Naive thymus-derived CD4-positive, alpha-beta T cell (primary cell): ENCODE measurements at regions not wholly inside any gene's neighbourhood (a gene's known extent, or its start where the extent isn't known, plus 50 kb on each side); places are given as distances from the start of the nearest gene placed in this dataset.

Experiments
- ATAC-seq: fragments of 150-1000 bp; cut with Tn5 transposase; 2 replicates; pipeline ENCODE4 v1.10.0; 2021; ENCODE audit warnings: mild to moderate bottlenecking, moderate library complexity
- CTCF ChIA-PET: fragments of 350-600 bp; sonication (Branson Sonifier 250); formaldehyde crosslinking; loops from one replicate; lab custom pipeline; 2021; ENCODE audit warnings: antibody characterized with exemption; lab: Charles Lee
- POLR2A ChIA-PET: fragments of 350-600 bp; sonication (Branson Sonifier 250); formaldehyde crosslinking; loops from one replicate; lab custom pipeline; 2021; ENCODE audit warnings: antibody characterized with exemption, inconsistent platforms; lab: Charles Lee
- DNase-seq, 9 donors: peaks; one replicate each; pipeline versions ENCODE4 v3.0.0 to v3.0.0-alpha.2; 2020 to 2022; ENCODE audit warnings: mixed read lengths in 1 of 9
- H3K27ac ChIP-seq: one replicate; pipeline ENCODE4 v1.7.0; 2013; ENCODE audit warnings: mild to moderate bottlenecking, low read depth, low read length, moderate library complexity
- H3K27me3 ChIP-seq, 2 donors: one replicate each; pipeline ENCODE4 v1.7.0; 2013; ENCODE audit warnings: low read length in 2 of 2, mild to moderate bottlenecking in 2 of 2, moderate library complexity in 2 of 2; ENCODE audit not compliant: control insufficient read depth in 2 of 2, insufficient read depth in 2 of 2
- H3K36me3 ChIP-seq, 3 experiments: 1 replicate in 2 of 3; 2 replicates in 1 of 3; pipeline ENCODE4 v1.7.0; 2013; ENCODE audit warnings: low read length in 3 of 3, mild to moderate bottlenecking in 3 of 3, moderate library complexity in 1 of 3; ENCODE audit not compliant: insufficient read depth in 3 of 3, control insufficient read depth in 2 of 3
- H3K4me1 ChIP-seq, 2 donors: one replicate each; pipeline ENCODE4 v1.7.0; 2013; ENCODE audit warnings: low read length in 2 of 2, mild to moderate bottlenecking in 2 of 2, moderate library complexity in 1 of 2; ENCODE audit not compliant: control insufficient read depth in 2 of 2, insufficient read depth in 2 of 2
- H3K4me3 ChIP-seq: 2 replicates; pipeline ENCODE4 v1.7.0; 2013; ENCODE audit warnings: mild to moderate bottlenecking, low read length
- H3K9me3 ChIP-seq, 3 experiments: 1 replicate in 2 of 3; 2 replicates in 1 of 3; pipeline ENCODE4 v1.7.0; 2013; ENCODE audit warnings: low read length in 3 of 3; ENCODE audit not compliant: control insufficient read depth in 2 of 3
- H3K27ac Mint-ChIP-seq, 9 donors: one replicate each; pipeline ENCODE4 v1.8.0; 2020 to 2022; ENCODE audit warnings: mixed read lengths in 9 of 9, mild to moderate bottlenecking in 8 of 9, moderate library complexity in 5 of 9, inconsistent platforms in 2 of 9
- H3K27me3 Mint-ChIP-seq, 5 donors: one replicate each; pipeline ENCODE4 v1.8.0; 2021 to 2022; ENCODE audit warnings: mixed read lengths in 5 of 5, mild to moderate bottlenecking in 1 of 5
- H3K36me3 Mint-ChIP-seq, 5 donors: one replicate each; pipeline ENCODE4 v1.8.0; 2020 to 2022; ENCODE audit warnings: mixed read lengths in 5 of 5, mild to moderate bottlenecking in 3 of 5, inconsistent platforms in 1 of 5
- H3K4me1 Mint-ChIP-seq, 7 donors: one replicate each; pipeline ENCODE4 v1.8.0; 2020 to 2022; ENCODE audit warnings: mixed read lengths in 7 of 7, mild to moderate bottlenecking in 3 of 7, inconsistent platforms in 1 of 7
- H3K4me3 Mint-ChIP-seq, 10 donors: one replicate each; pipeline ENCODE4 v1.8.0; 2020 to 2022; ENCODE audit warnings: mild to moderate bottlenecking in 10 of 10, mixed read lengths in 10 of 10, moderate library complexity in 6 of 10, inconsistent platforms in 2 of 10
- H3K9me3 Mint-ChIP-seq, 11 donors: one replicate each; pipeline ENCODE4 v1.8.0; 2020 to 2022; ENCODE audit warnings: mixed read lengths in 11 of 11, mild to moderate bottlenecking in 4 of 11, inconsistent platforms in 1 of 11, moderate library complexity in 1 of 11
- intact Hi-C, 2 donors: fragments of 100-400 bp; cut with micrococcal nuclease; formaldehyde crosslinking; loops; one replicate each; pipeline ENCODE4 v1.15.1; 2023

DNA sequence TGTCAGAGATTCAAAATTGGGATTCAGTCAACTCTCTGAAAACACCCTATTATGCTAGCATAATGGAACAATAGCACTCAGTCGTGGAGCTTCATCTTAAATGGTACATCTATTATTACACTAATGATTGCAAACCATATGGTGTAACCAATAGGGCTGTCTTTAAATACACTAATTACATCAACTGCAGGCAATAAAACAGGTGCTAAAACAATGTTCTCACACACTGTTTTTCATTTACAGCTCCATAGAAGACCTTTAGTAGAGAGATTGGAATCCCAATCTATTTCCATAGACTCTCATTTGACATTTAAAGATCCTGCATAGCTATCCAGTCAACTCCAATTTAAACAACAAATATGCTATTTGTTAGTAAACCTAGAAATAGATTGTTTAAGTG lies 1917.4 kb downstream of the OLFM4 start:
- H3K4me3 Mint-ChIP-seq, result no peak overlapping the region
- H3K27ac Mint-ChIP-seq, result no peak overlapping the region
- H3K27me3 Mint-ChIP-seq, result no peaks in the 10 kb centered on the region
- Histone ChIP-seq H3K4me1 (no peaks in the 10 kb centered on the region), H3K36me3 (no peaks in the 10 kb centered on the region), H3K4me3 (no peak overlapping the region), H3K27me3 (no peaks in the 10 kb centered on the region), H3K27ac (no peak overlapping the region), H3K9me3 (peaks cover 0 to 4% (median 0%) of the 10 kb centered on the region in 3 experiments)
- H3K4me1 Mint-ChIP-seq, result peaks cover 0 to 2% (median 0%) of the 10 kb centered on the region in 7 donors
- DNase-seq, result no peak
- intact Hi-C loops, result no loop called here
- ATAC-seq, result no peak
- peaks cover 0 to 24% (median 6%) of the 10 kb centered on the region in 11 donors for H3K9me3 Mint-ChIP-seq
- ChIA-PET POLR2A (no interaction called here), CTCF (no interaction called here)
- no peaks in the 10 kb centered on the region for H3K36me3 Mint-ChIP-seq

GRCh38 chr13:54949735-54950134 lies 1921.1 kb downstream of the OLFM4 start:
- H3K4me1 Mint-ChIP-seq, result peaks cover 0 to 2% (median 0%) of the 10 kb centered on the region in 7 donors
- H3K4me3 Mint-ChIP-seq, result no peak overlapping the region
- H3K36me3 Mint-ChIP-seq, result no peaks in the 10 kb centered on the region
- H3K27ac Mint-ChIP-seq, result no peak overlapping the region
- Histone ChIP-seq H3K4me3 (no peak overlapping the region), H3K9me3 (peaks cover 0 to 4% (median 0%) of the 10 kb centered on the region in 3 experiments), H3K36me3 (no peaks in the 10 kb centered on the region), H3K4me1 (no peaks in the 10 kb centered on the region), H3K27me3 (no peaks in the 10 kb centered on the region), H3K27ac (no peak overlapping the region)
- peaks cover 0 to 17% (median 6%) of the 10 kb centered on the region in 11 donors for H3K9me3 Mint-ChIP-seq
- POLR2A ChIA-PET, result no interaction called here
- H3K27me3 Mint-ChIP-seq, result no peaks in the 10 kb centered on the region
- DNase-seq, result no peak
- intact Hi-C loops, result no loop called here
- no peak for ATAC-seq
- CTCF ChIA-PET, result no interaction called here

GRCh38 chr13:54950546-54950945 lies 1921.9 kb downstream of the OLFM4 start:
- Histone ChIP-seq H3K27ac (no peak overlapping the region), H3K9me3 (peaks cover 0 to 4% (median 0%) of the 10 kb centered on the region in 3 experiments), H3K36me3 (no peaks in the 10 kb centered on the region), H3K4me3 (no peak overlapping the region), H3K27me3 (no peaks in the 10 kb centered on the region), H3K4me1 (no peaks in the 10 kb centered on the region)
- ChIA-PET CTCF (no interaction called here), POLR2A (no interaction called here)
- Mint-ChIP-seq H3K4me1 (peaks cover 0 to 2% (median 0%) of the 10 kb centered on the region in 7 donors), H3K27me3 (no peaks in the 10 kb centered on the region), H3K4me3 (no peak overlapping the region), H3K27ac (no peak overlapping the region), H3K9me3 (peaks cover 3 to 15% (median 6%) of the 10 kb centered on the region in 11 donors), H3K36me3 (no peaks in the 10 kb centered on the region)
- intact Hi-C loops, result no loop called here
- DNase-seq, result no peak
- ATAC-seq, result no peak

DNA sequence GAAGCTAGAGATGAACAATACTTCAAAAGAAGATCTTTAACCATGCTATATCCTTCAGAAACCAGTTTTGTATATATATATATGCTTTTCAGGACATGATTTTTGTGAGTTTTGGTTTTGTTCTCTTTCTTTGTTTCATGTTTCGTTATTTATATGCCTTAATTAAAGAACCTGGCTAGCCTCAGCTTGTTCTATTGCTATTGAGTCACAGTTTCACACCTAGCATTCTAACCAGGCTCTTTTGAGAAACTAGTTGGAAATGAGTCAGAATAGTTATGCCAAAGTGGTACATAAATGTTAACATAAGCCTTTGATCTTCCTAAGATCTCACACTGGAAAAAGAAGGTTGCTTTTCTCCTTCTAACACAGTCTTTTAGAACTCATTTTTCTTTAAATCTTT lies 1925.2 kb downstream of the OLFM4 start:
- H3K4me1 Mint-ChIP-seq, result no peaks in the 10 kb centered on the region
- intact Hi-C loops, result no loop called here
- peaks cover 2 to 25% (median 8%) of the 10 kb centered on the region in 11 donors for H3K9me3 Mint-ChIP-seq
- ATAC-seq (no peak), DNase-seq (no peak)
- Histone ChIP-seq H3K27me3 (no peaks in the 10 kb centered on the region), H3K4me3 (no peak overlapping the region), H3K4me1 (no peaks in the 10 kb centered on the region), H3K27ac (no peak overlapping the region), H3K36me3 (no peaks in the 10 kb centered on the region), H3K9me3 (peaks cover 0 to 4% (median 0%) of the 10 kb centered on the region in 3 experiments)
- no peaks in the 10 kb centered on the region for H3K27me3 Mint-ChIP-seq
- CTCF ChIA-PET, result no interaction called here
- H3K36me3 Mint-ChIP-seq, result no peaks in the 10 kb centered on the region
- H3K4me3 Mint-ChIP-seq, result no peak overlapping the region
- POLR2A ChIA-PET, result no interaction called here
- no peak overlapping the region for H3K27ac Mint-ChIP-seq

GRCh38 chr13:54958781-54959180 lies 1930.2 kb downstream of the OLFM4 start:
- intact Hi-C loops, result no loop called here
- Mint-ChIP-seq H3K9me3 (peaks cover 6 to 36% (median 12%) of the 10 kb centered on the region in 11 donors), H3K4me3 (no peak overlapping the region), H3K27ac (no peak overlapping the region), H3K36me3 (peaks cover 0 to 3% (median 0%) of the 10 kb centered on the region in 5 donors), H3K27me3 (no peaks in the 10 kb centered on the region), H3K4me1 (no peaks in the 10 kb centered on the region)
- Histone ChIP-seq H3K27ac (no peak overlapping the region), H3K27me3 (no peaks in the 10 kb centered on the region), H3K4me3 (no peak overlapping the region), H3K4me1 (no peaks in the 10 kb centered on the region), H3K9me3 (no peaks in the 10 kb centered on the region), H3K36me3 (no peaks in the 10 kb centered on the region)
- DNase-seq, result no peak
- ATAC-seq, result no peak
- POLR2A ChIA-PET, result no interaction called here
- CTCF ChIA-PET, result no interaction called here

GRCh38 chr13:54965881-54966280 lies 1937.3 kb downstream of the OLFM4 start:
- intact Hi-C loops, result no loop called here
- H3K9me3 Mint-ChIP-seq, result peaks cover 0 to 34% (median 8%) of the 10 kb centered on the region in 11 donors
- ATAC-seq (no peak), DNase-seq (no peak)
- no peaks in the 10 kb centered on the region for H3K4me1 Mint-ChIP-seq
- CTCF ChIA-PET, result interaction anchor here (0.7 kb wide), 1 partner anchor 673 kb away, joined by 3 read pairs; no protein-coding TSS in a partner anchor
- H3K4me3 Mint-ChIP-seq, result no peak overlapping the region
- Histone ChIP-seq H3K27ac (no peak overlapping the region), H3K36me3 (no peaks in the 10 kb centered on the region), H3K4me3 (no peak overlapping the region), H3K27me3 (no peaks in the 10 kb centered on the region), H3K4me1 (no peaks in the 10 kb centered on the region), H3K9me3 (no peaks in the 10 kb centered on the region)
- POLR2A ChIA-PET, result no interaction called here
- H3K36me3 Mint-ChIP-seq, result peaks cover 0 to 3% (median 0%) of the 10 kb centered on the region in 5 donors
- no peak overlapping the region for H3K27ac Mint-ChIP-seq
- H3K27me3 Mint-ChIP-seq, result no peaks in the 10 kb centered on the region

- Histone ChIP-seq H3K9me3 (no peaks in the 10 kb centered on the region), H3K4me1 (no peaks in the 10 kb centered on the region), H3K27ac (no peak overlapping the region), H3K36me3 (no peaks in the 10 kb centered on the region), H3K27me3 (no peaks in the 10 kb centered on the region), H3K4me3 (no peak overlapping the region)
- Mint-ChIP-seq H3K9me3 (peaks cover 0 to 39% (median 7%) of the 10 kb centered on the region in 11 donors), H3K27me3 (no peaks in the 10 kb centered on the region), H3K4me1 (no peaks in the 10 kb centered on the region), H3K27ac (no peak overlapping the region), H3K36me3 (peaks cover 0 to 3% (median 0%) of the 10 kb centered on the region in 5 donors), H3K4me3 (no peak overlapping the region)
- intact Hi-C loops, result no loop called here
- CTCF ChIA-PET, result no interaction called here
- DNase-seq (no peak), ATAC-seq (no peak)
- POLR2A ChIA-PET, result no interaction called here
These were observed 1944.2 kb downstream of the OLFM4 start for GRCh38 chr13:54972838-54973237.
